Fibroblast of skin of scalp (primary cell): ENCODE measurements at regions not wholly inside any gene's neighbourhood (a gene's known extent, or its start where the extent isn't known, plus 50 kb on each side); places are given as distances from the start of the nearest gene placed in this dataset.
A peak's percentile ranks its signal among the peaks of the same experiment; 100 is the strongest.
"Not testable (repeated sequence)": the region's sequence is repeated elsewhere in the genome, so short reads cannot be mapped to it uniquely, and the experiment has no call there.

Source experiments
- DNase-seq: peaks from one replicate; pipeline ENCODE4 v3.0.0-alpha.2; 2013

DNA sequence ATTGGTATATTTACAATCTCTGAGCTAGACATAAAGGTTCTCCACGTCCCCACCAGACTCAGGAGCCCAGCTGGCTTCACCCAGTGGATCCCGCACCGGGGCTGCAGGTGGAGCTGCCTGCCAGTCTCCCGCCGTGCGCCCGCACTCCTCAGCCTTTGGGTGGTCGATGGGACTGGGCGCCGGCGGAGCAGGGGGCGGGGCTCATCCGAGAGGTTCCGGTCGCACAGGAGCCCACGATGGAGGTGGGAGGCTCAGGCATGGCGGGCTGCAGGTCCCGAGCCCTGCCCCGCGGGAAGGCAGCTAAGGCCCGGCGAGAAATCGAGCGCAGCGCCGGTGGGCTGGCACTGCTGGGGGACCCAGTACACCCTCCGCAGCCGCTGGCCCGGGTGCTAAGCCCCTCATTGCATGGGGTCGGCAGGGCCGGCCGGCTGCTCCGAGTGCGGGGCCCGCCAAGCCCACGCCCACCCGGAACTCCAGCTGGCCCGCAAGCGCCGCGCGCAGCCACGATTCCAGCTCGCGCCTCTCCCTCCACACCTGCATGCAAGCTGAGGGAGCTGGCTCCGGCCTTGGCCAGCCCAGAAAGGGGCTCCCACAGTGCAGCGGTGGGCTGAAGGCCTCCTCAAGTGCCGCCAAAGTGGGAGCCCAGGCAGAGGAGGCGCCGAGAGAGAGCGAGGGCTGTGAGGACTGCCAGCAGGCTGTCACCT, 396.8 kb upstream of the LCORL start:
- not testable (repeated sequence) for DNase-seq

DNA sequence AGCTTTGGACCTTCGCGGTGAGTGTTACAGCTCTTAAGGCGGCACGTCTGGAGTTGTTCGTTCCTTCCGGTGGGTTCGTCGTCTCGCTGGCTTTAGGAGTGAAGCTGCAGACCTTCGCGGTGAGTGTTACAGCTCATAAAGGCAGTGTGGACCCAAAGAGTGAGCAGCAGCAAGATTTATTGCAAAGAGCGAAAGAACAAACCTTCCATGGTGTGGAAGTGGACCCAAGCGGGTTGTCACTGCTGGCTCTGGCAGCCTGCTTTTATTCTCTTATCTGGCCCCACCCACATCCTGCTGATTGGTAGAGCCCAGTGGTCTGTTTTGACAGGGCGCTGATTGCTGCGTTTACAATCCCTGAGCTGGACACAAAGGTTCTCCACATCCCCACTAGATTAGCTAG, 396.1 kb upstream of the LCORL start:
- DNase-seq = not testable (repeated sequence)

DNA sequence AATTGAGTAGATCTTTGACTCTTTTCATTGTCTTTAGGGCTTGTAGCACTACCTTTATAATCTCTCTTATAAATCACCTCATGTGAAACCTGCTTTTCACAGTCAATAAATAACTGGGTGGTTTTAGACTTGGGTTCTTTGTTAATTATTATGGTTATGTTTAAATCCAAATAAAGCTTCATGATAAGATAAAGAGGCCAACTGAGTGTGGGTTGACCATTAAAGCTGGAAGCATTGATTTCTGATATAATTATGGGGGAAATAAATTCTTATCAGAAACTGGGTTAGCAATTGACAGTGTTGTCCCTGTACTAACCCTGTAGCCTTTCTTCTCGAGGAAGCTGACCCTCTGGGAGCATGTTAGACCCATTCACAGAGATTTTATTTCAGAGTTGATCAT, 384.7 kb upstream of the LCORL start:
- no peak for DNase-seq

DNA sequence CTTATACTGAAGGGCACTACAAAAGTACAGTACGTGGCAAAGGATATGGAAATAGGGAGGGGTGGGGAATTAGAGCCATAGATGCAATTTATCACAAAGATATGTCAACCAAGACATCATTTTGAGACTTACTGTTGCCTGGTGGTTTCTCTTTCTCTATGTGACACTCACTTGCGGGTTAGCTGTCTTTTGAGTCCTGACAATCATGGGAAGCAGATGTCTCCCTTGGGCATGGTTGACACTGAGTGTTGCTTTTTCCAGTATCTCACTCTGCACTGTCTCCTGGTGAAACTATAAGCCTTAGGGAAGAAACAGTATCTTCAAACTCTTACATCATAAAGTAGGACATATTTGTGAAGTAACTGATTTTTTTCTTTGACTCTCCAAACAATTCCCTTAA, 383.5 kb upstream of the LCORL start:
- no peak for DNase-seq

DNA sequence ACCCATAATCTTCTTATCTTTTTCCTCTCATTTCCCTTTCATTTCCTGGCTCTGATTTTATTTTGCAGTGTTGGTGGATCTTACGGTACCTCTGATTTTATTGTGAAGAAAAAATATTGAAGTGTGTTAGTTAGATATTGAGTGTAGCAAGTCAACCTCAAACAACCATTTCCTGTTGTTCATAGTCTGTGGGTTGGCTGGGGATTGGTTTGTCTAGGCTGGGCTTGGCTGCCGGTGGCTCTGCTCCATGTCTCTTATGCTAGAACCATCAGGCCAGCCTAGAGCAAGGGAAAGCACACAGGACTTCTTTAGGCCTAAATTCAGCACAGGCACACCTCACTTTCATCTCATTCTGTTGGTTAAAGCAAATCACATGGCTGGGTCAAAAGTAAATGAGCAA, 383.1 kb upstream of the LCORL start:
- no peak for DNase-seq

DNA sequence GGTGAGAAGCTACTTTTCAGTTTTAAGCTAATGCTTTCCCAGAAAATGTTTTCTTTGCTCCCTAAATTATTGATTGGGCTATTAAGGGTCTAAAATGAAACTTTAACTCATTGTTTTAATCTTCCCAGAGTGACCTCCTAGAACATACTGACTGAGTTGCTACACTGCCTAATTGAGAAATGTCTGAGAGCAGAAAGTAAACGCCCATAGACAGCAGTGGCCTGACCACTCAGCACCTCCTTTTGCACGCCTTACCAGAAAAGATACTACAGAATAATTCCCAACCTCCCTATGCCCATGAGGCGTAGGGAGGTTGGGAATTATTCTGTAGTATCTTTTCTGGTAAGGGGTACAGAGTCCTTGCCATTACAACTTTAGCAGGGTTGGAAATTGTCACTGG, 381.8 kb upstream of the LCORL start:
- no peak for DNase-seq

DNA sequence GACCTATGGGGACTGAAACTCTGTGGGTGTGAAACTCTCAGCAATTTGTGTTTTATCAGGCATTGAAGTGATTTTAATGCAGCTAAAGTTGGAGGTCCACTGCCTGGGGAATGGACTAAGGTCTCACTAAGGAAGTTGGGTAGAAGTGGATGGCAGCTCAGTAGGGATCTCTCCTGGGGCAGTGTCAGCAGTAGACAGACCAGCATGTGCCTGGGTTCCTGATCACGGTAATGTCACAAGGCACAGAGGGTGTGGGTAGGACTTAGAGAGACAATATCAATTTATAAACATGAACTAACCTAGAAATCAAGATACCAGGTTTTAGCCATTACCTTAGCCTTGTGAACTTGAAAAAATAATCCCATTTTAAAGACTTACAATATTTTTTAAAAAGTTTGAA, 380.3 kb upstream of the LCORL start:
- no peak for DNase-seq

DNA sequence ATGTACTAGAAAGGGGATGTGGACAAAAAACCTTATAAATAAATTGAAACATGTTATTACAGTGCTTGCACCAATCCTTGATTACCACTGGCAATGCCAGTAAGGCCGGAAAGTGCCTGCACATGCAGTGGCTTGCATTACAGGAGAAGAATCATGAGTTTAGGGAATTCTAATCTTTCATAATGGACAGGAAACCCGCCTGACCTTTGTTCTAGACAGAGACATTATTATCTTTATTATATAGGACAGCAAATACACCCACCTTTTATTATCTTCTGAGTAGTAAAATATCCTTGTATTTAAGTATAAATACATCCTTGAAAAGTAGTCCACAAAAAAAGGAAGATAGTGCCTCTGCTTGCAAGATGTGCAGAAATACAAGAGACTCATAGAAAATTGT, 379.9 kb upstream of the LCORL start:
- DNase-seq = no peak

DNA sequence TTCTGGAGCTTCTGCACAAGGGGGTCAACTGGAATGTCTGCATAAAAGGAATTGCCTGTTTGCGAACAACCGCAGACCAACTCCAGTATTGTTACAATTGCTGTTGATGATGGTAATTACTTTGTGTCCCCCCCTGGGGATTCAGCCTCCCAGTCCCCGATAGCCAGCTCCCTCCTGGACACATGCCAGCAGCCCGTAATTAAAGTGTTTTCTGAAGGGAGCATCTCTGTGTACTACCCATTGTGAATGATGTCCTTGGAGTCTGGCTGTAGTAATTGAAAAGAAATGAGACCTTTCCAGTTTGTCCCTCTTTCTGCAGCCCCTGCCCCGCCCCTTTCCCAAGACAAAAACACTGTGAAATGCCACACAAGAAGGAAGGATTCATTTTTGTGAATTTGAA, 377.1 kb upstream of the LCORL start:
- DNase-seq = no peak

DNA sequence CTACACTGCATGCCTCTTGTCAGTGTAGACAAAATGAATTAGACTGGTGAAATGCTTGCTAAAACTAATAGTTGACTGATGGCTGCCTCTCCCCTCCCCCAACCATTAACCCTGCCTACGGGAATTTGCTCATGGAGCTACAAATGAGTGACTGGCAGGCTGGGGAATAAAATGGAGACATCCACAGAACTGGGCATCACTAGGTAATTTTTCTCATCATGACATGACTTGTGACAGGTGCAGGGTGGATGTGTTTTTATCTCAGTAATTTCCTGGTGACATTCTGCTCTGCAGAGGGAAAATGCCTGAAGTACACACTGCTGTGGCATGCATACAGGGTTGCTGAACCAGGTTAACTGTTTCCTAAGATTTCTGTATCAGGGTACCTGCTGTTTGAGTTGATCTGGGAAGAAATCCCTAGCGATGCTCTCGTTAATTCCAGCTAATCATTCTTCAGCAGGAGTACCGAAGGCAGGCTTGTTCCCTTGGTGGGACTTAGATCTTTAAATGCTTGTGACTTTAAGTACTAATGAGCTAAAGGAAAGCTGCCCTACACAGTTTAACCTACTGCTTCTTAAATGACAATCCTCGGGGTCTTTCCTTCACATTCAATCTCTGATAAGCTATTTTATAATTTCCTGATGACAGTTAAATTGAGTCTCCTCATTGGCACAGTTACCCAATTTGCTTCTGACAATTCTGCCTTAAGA, 376.3 kb upstream of the LCORL start:
- DNase-seq = no peak

DNA sequence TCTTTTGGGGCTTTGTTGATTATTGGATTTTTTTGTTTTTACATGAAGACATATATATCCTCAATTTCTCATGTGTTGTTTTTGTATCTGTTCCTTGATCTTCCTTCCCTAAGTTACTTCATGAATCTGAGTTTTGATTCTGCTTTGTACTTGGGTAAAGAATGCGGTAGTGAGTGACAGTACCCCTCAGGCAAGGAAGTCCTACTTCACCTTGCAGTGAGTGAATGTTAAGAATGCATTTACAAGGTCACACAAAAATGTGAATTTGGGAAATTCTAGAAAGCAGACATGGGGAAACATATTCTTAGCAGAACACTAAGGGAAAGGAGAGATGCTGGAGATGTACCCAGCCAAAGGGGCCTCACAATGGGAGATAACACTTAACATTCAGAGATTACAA, 373.1 kb upstream of the LCORL start:
- DNase-seq = no peak

DNA sequence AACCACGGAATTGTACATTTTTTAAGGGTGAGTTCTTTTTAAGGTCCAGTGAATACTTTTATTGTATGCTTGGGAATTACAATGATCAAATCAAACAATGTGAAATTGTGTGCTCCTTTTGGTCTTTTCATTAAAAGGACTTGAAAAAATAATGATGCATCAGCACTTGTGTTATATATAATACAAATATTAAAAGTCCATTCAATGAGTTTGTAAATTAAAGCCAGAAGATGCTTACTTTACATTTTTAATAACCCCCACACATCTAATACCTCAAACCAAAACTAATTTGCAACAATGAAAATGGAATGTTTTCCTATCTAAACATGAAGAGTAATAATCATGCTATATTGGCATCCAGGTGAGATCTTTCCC, 369.8 kb upstream of the LCORL start:
- DNase-seq = no peak

DNA sequence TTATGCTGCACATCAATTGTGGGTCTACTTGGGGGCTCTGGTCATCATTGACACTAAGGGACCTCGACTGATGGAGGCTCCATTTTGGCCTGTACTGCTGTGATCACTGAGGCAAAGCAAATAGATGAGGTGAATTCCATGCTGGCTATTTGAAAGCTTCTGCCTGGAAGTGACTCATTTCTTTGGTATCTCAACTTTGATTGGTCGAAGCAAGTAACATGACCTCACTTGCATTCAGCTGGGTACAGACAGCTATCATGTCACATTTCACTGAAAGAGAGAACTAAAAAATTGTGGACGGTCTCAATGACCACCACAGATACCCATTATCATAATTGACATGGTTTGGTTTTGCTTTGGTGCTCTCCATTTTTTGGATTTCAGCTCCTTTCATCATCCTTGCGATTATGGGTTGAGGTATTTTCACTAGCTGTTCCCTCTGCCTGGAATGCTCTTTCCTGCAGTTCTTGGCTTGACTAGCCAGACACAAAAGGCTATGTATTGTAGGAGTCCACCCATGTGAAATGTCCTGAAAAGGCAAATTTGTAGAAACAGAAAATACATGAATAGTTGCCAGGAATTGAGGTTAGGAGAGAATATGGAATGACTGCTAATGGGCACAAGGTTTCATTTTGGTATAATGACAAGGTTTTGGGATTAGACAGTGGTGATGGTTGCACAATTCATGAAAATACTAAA, 369.2 kb upstream of the LCORL start:
- DNase-seq = peak; percentile 10

DNA sequence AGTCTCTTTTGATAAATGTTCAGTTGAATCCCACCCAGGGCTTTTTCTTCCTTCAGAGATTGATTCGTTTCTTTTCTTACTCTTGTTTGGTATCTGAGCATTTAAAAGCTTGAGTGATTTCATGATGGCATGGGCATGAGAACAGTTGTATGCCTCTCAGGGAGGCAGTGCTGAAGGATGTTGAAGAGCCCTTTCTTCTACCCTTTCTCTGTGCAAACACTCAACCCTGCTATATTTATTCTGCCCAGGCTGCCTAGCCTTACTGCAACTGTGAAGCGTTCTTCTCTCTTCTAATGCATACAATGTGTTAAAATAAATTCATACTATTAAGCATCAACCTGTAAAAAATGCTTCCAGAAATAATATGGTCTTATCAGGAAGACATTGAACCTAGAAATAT, 367.6 kb upstream of the LCORL start:
- DNase-seq = no peak

DNA sequence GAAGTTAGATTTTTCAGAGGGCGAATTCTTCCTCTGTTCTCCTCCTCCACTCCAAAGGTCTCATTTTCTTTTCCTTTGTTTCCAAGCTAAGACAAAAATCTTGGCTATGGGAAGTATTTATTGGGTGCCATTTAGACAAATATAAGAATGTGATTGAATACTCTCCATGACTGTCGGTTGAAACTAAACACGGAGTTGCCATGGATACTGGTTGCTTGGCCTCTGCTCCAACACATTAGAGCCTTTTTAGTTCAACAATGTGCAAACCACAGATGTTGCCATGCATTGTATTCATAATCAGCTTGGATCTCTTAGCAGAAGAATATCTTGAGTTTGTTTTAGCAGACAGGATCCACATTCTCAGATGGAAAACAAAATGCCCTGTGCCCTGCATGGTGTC, 366.5 kb upstream of the LCORL start:
- DNase-seq = no peak

DNA sequence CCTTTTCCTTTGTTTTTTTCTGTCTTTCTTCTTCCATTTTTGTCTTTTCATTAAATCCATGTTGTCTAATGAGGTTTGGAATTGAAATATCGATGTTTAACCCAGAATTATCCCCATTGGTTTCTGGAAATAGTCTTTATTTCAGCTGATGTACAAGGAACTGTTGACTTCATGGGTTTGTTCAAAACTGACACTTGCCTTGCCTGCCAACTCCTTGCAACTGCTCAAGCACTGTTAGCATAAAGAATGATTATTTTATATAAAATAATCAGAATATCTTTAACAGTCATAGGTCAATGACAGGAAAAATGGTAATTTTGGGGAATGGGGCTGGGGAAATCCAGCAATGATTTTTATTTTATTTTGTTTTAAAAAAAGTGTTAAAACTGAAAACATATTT, 359.6 kb upstream of the LCORL start:
- no peak for DNase-seq

DNA sequence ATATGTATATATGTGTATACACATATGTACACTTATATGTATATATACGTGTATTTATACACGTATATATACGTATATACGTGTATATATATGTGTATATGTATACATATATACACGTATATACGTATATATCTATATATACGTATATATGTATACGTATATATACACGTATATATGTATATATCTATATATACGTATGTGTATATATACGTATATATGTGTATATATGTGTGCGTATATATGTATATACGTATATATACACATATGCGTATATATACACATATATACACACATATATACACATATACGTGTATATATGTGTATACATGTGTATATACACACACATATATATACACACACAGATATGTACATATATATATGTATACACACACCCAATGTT, 348.0 kb upstream of the LCORL start:
- DNase-seq = no peak

DNA sequence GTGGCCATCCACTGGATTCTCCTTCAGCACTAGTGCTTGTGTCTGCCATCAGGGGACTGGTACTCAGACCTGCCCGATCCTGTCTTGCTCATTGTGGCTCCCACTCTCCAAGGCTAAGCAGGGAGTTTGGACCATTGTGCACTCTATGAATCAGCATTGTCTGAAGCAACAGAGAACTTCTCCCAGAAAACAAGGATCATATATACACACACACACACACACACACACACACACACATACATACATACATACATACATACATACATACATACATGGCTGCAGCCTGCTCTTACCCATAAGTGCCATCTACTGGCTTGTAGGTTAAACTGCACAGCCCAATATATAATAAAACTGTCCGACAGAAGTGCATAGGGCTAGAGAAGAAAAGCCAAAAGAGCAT, 345.3 kb upstream of the LCORL start:
- peak; percentile 31 for DNase-seq

DNA sequence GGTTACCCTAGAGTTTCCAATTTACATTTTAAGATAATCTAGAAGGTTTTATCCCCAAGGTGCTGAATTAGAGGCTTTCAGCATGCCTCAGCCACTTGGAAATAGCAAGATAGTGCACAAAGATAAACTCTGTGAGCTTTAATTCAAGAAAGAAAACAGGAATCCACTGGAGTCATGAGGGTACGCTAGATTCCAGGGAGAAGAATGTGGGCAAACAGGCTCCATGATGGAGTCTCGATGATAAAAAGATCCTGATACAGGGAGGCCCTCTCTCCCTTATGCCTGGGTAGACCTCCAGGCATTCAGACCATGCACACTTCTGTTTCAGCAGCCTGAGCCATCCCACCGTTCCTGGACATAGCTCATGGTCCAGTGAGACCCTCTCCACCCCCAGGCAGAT, 344.6 kb upstream of the LCORL start:
- DNase-seq = no peak

DNA sequence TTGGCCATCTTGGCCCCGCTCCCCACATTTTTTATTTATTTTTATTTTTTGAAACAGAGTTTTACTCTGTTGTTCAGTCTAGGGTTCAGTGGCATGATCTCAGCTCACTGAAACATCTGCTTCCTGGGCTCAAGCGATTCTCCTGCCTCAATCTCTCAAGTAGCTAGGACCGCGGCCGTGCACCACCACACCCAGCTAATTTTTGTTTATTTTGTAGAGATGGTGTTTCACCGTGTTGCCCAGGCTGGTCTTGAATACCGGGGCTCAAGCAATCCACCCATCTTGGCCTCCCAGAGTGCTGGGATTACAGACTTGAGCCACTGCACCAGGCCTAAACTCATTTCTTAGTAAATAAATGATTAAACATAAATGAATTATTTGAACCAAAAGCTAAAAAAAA, 322.0 kb upstream of the LCORL start:
- no peak for DNase-seq

DNA sequence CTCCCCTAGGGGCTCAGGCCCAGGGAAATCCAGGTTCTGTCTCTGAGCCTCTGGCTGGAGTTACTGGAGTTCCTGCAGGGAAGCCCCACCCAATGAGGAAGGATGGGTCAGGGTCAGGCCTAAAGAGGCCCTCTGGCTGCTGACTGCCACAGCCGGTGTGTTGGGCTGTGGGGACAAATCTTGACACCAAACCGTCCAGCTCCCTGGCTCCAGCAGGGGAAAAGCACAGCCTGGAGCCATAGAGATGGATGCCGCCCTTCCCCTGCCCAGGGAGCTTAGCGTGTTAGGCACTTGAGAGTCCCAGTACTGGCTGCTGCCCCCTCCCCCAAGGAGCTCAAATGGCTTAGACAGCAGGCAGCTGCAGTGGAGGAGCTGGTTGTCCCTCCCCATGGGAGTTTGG, 321.3 kb upstream of the LCORL start:
- no peak for DNase-seq

DNA sequence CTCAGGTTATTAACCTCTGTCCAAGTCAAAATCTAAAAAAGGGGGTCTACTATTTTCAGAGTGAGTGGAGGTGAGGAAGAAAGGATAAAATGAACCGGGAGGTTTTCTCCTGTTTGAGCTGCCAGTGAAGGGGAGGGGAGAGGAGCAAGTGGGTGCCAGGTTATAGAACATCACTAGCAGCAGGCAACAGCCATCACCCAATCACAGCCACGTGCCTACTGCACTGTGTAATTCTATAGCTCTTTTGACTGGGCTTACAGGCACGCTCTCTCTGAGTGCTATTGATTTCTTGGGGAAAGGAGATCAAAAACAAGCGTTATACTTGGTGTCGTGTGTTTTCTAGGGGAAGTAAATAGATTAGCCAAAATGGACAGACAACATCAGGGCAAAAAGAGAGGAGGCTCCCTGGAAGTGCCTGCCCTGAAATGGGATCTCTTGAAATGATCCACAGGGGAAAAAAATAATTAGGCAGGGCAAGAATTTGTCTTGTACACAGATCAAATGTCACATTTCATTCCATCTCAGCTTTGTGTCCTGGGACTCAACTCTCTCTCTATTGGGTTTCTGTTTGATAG, 300.5 kb upstream of the LCORL start:
- DNase-seq = no peak

DNA sequence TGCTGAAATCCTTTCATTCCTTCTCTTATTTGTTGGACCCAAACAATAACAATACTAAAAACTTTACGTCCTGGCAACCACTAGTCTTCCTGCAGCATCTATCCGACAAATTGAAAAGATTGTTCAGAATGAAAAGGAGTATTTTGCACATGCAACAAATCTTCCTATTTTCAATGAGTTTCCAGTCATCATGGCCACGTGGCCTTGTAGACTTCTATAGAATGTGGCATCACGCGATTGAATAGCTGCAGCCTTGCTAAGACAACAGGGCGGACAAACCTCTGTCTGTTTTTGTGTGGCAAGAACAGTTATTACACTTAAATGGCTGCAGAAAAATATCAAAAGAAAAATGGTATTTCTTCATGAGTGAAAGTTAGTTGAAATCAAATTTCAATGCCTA, 297.9 kb upstream of the LCORL start:
- no peak for DNase-seq
